ENCODE measurements at regions not wholly inside any gene's neighbourhood (a gene's known extent, or its start where the extent isn't known, plus 50 kb on each side); places are given as distances from the start of the nearest gene placed in this dataset.
A peak's percentile ranks its signal among the peaks of the same experiment; 100 is the strongest.

DNA sequence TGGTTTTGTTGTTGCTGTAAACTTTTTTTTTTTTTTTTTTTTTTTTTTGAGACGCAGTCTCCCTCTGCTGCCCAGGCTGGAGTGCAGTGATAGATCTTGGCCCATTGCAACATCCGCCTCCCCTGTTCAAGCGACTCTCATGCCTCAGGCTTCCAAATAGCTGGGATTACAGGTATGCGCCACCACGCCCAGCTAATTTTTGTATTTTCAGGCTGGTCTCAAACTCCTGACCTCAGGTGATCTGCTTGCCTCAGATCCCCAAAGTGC, 78.9 kb upstream of the SLC45A1 start (continued):
- TF ChIP-seq, protein P1, sequence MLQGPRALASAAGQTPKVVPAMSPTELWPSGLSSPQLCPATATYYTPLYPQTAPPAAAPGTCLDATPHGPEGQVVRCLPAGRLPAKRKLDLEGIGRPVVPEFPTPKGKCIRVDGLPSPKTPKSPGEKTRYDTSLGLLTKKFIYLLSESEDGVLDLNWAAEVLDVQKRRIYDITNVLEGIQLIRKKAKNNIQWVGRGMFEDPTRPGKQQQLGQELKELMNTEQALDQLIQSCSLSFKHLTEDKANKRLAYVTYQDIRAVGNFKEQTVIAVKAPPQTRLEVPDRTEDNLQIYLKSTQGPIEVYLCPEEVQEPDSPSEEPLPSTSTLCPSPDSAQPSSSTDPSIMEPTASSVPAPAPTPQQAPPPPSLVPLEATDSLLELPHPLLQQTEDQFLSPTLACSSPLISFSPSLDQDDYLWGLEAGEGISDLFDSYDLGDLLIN (CRISPR knock-in tag; IDR thresholded peaks at IDR 0.05; ENCODE audit: borderline replicate concordance): no peak
- TF ChIP-seq HNRNPUL1 (IDR thresholded peaks at IDR 0.05; ENCODE audit: low read depth, low read length) (no peak), STAT5B (CRISPR knock-in tag; IDR thresholded peaks at IDR 0.05) (no peak), TEAD3 (CRISPR knock-in tag; optimal IDR thresholded peaks at IDR 0.05; ENCODE audit: borderline replicate concordance) (peak; percentile 74)
- TF ChIP-seq, protein P2, sequence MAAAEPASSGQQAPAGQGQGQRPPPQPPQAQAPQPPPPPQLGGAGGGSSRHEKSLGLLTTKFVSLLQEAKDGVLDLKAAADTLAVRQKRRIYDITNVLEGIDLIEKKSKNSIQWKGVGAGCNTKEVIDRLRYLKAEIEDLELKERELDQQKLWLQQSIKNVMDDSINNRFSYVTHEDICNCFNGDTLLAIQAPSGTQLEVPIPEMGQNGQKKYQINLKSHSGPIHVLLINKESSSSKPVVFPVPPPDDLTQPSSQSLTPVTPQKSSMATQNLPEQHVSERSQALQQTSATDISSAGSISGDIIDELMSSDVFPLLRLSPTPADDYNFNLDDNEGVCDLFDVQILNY (CRISPR knock-in tag; conservative IDR thresholded peaks at IDR 0.05): no peak
- TF ChIP-seq, protein P3, sequence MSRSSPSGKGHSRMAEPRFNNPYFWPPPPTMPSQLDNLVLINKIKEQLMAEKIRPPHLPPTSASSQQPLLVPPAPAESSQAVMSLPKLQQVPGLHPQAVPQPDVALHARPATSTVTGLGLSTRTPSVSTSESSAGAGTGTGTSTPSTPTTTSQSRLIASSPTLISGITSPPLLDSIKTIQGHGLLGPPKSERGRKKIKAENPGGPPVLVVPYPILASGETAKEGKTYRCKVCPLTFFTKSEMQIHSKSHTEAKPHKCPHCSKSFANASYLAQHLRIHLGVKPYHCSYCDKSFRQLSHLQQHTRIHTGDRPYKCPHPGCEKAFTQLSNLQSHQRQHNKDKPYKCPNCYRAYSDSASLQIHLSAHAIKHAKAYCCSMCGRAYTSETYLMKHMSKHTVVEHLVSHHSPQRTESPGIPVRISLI (CRISPR knock-in tag; IDR thresholded peaks at IDR 0.05; ENCODE audit: borderline replicate concordance): peak; percentile 91
- TF ChIP-seq, protein P4, sequence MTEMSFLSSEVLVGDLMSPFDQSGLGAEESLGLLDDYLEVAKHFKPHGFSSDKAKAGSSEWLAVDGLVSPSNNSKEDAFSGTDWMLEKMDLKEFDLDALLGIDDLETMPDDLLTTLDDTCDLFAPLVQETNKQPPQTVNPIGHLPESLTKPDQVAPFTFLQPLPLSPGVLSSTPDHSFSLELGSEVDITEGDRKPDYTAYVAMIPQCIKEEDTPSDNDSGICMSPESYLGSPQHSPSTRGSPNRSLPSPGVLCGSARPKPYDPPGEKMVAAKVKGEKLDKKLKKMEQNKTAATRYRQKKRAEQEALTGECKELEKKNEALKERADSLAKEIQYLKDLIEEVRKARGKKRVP (CRISPR knock-in tag; IDR thresholded peaks at IDR 0.05): no peak
